ENCODE measurements at regions not wholly inside any gene's neighbourhood (a gene's known extent, or its start where the extent isn't known, plus 50 kb on each side); places are given as distances from the start of the nearest gene placed in this dataset.

DNA sequence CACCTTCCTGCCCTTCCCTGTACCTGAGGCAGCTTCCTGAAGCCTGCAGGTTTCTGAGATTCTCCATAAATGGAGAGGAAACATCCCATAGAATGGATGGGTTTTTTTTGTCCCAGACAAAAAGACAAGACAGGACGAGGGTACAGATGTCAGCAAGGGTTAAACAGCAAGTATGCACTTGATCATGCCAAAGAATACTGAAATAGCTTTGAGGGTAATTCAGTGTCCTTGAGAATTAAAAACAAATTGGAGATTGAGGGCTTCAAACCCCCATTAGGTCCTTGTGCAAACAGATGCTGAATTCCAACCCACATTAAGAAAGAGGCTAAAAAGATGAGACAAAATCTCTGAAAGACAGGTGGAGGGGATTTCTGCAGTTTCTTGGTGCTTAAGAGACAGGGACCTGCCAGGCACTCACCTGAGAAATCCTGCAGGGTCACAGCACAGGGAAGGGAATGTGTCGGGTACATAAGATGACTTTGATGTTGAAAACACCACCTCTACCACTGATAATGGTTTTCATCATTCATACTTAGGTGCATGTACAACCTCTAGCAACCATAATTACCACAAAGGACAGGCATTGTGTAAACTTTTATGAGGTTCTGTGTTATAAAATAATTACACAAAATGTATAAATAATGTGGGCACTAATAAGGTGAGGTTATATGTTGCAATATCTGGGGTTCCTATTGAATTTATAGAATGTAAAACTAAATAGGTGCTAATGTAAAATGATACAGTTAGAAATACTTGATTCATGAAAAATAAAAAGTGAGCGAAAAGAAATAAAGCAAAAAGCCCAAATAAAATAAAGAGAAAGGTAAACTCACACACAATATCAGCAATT, 107.1 kb upstream of the TOP3B start:
- Histone ChIP-seq H3K4me1 (no peaks in the 10 kb centered on the region), H3K27me3 (peaks cover 24% of the 10 kb centered on the region), H3K4me3 (no peak overlapping the region), H3K9me3 (no peaks in the 10 kb centered on the region), H3K27ac (no peak overlapping the region), H3K36me3 (no peaks in the 10 kb centered on the region)
- 64% methylated on average over 2 to 3 of the region's 3 CpGs for WGBS, 2 donors (ENCODE audit: low coverage in 1 of 2)
- DNase-seq = no peak
- TF ChIP-seq POLR2AphosphoS5 (IDR thresholded peaks at IDR 0.05) = no peak
- TF ChIP-seq, protein P1, sequence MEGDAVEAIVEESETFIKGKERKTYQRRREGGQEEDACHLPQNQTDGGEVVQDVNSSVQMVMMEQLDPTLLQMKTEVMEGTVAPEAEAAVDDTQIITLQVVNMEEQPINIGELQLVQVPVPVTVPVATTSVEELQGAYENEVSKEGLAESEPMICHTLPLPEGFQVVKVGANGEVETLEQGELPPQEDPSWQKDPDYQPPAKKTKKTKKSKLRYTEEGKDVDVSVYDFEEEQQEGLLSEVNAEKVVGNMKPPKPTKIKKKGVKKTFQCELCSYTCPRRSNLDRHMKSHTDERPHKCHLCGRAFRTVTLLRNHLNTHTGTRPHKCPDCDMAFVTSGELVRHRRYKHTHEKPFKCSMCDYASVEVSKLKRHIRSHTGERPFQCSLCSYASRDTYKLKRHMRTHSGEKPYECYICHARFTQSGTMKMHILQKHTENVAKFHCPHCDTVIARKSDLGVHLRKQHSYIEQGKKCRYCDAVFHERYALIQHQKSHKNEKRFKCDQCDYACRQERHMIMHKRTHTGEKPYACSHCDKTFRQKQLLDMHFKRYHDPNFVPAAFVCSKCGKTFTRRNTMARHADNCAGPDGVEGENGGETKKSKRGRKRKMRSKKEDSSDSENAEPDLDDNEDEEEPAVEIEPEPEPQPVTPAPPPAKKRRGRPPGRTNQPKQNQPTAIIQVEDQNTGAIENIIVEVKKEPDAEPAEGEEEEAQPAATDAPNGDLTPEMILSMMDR (IDR thresholded peaks at IDR 0.05) = no peak
- no peak for TF ChIP-seq POLR2A (IDR thresholded peaks at IDR 0.05)
- no peak for TF ChIP-seq EP300 (IDR thresholded peaks at IDR 0.05; ENCODE audit: low read depth)
- in situ Hi-C loops (cut with MboI; ENCODE audit: low pct_ligation_motif_present in 1 of 4, low pct_unique_long_range_greater_than_20kb in 1 of 4, low sequenced_read_pairs in 3 of 4) = no loop called here
- intact Hi-C loops (cut with DNase I; ENCODE audit: low total_unique reads) = no loop called here

DNA sequence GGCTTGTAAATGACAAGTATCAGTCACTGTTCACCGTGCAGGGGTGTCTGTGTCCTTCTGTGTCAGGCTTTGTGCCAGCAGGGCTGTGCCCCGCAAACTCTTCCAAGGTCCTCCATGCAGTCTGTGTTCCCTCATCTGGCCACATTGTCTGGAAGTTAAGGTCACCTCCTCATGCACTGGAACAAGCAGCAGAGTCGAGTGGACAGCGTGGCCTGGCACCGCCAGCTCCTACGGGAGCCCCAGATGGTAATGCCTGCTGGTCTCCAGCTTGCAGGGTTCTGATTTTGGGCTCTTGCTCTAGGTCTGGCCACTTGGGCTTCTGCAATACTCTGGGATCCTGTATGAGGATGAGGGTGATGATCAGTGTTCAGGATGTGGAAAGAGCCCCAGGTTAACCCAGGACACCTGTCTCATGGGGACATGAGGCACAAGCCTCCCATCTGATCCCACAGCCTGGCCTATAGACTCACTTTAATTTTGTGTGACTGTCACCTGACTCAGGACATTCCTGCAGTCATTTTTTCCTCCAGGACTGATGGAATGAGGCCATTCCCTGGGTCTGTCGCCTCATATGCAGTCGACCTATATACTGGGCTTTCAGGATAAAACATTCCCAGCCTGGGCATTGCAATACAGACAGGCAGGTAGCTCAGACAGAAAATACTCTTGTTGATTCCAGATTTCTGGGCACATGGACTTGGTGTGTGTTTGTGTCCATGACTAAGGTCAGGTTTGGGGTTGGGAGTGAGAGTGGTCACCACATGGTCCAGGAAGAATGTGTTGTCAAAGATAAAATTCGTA, 106.3 kb upstream of the TOP3B start:
- no peaks in the 10 kb centered on the region for H3K36me3 ChIP-seq
- H3K4me1 ChIP-seq = no peaks in the 10 kb centered on the region
- intact Hi-C loops (cut with DNase I; ENCODE audit: low total_unique reads) (no loop called here), in situ Hi-C loops (cut with MboI; ENCODE audit: low pct_ligation_motif_present in 1 of 4, low pct_unique_long_range_greater_than_20kb in 1 of 4, low sequenced_read_pairs in 3 of 4) (no loop called here)
- H3K27ac ChIP-seq = no peak overlapping the region
- no peaks in the 10 kb centered on the region for H3K9me3 ChIP-seq
- TF ChIP-seq EP300 (IDR thresholded peaks at IDR 0.05; ENCODE audit: low read depth) = no peak
- TF ChIP-seq, protein P1 (IDR thresholded peaks at IDR 0.05) = no peak
- DNase-seq = no peak
- no peak overlapping the region for H3K4me3 ChIP-seq
- 82% methylated on average over 9 of the region's 9 CpGs; no CpG with 5 or more reads in 1 of the 2 donors for WGBS, 2 donors (ENCODE audit: low coverage in 1 of 2)
- peaks cover 26% of the 10 kb centered on the region for H3K27me3 ChIP-seq

DNA sequence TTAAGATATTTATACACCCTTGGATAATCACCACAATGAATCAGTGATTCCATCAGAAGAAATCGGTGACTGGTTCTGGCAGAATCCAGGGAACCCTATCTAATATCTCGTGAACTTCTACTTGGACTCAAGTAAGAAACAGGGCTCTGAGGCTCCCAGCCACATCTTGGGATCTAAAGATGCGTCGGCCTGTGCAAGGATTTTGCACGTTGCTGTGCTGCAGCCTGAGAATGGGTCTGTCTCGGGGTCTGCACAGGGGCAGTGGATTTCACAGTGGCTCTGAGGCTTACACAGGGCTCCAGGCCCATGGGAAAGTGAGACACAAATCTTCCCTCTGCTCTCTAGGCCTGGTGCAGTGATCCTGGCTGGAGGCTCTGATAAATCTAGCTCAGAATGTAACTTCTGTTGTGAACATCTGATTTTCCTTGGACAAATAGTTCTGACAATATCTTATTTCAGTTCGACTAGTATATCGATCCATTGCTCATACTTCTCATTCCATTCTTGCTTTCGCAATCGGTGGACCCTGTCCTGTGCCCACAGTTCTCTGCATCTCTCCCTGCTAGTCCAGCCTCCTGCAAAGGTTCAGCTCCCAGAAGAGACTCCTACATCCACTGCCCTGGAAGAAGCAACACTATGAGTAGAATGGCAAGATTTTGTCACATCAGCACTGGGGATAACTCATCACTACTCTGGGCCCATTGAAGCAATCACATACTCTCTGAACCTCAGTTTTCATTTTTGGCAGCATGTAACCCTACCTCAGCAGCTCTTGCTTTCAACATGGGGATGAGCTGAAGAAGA, 105.5 kb upstream of the TOP3B start:
- H3K27me3 ChIP-seq = peaks cover 23% of the 10 kb centered on the region
- no peaks in the 10 kb centered on the region for H3K4me1 ChIP-seq
- DNase-seq = no peak
- H3K4me3 ChIP-seq = no peak overlapping the region
- H3K27ac ChIP-seq = no peak overlapping the region
- H3K9me3 ChIP-seq = no peaks in the 10 kb centered on the region
- no peaks in the 10 kb centered on the region for H3K36me3 ChIP-seq
- in situ Hi-C loops (cut with MboI; ENCODE audit: low pct_ligation_motif_present in 1 of 4, low pct_unique_long_range_greater_than_20kb in 1 of 4, low sequenced_read_pairs in 3 of 4) = no loop called here
- WGBS, 2 donors (ENCODE audit: low coverage in 1 of 2) = 93 to 100% methylated on average over 5 to 10 of the region's 10 CpGs
- no peak for TF ChIP-seq POLR2AphosphoS5 (IDR thresholded peaks at IDR 0.05)
- TF ChIP-seq POLR2A (IDR thresholded peaks at IDR 0.05) = no peak
- TF ChIP-seq, protein P1 (IDR thresholded peaks at IDR 0.05) = no peak
- no peak for TF ChIP-seq EP300 (IDR thresholded peaks at IDR 0.05; ENCODE audit: low read depth)
- intact Hi-C loops (cut with DNase I; ENCODE audit: low total_unique reads) = no loop called here
